Left lung (tissue), 4 donors: ENCODE measurements at regions not wholly inside any gene's neighbourhood (a gene's known extent, or its start where the extent isn't known, plus 50 kb on each side); places are given as distances from the start of the nearest gene placed in this dataset.

Source experiments
- ATAC-seq: fragments of 200-7000 bp; cut with Tn5 transposase; one replicate; pipeline ENCODE4 v1.9.1; 2020; ENCODE audit warnings: moderate library complexity
- DNase-seq, 4 donors: peaks; one replicate each; pipeline ENCODE4 v3.0.0-alpha.2; 2013 to 2020
- H3K27ac ChIP-seq, 2 donors: fragments of 200-600 bp; sonication (generic) in 1 of 2; one replicate each; pipeline versions ENCODE4 v1.5.0 to v1.8.0; 2020 to 2021
- H3K27me3 ChIP-seq, 2 donors: fragments of 200-600 bp; sonication (generic) in 1 of 2; one replicate each; pipeline versions ENCODE4 v1.5.0 to v1.8.0; 2020 to 2021
- H3K36me3 ChIP-seq, 2 donors: fragments of 200-600 bp; sonication (generic) in 1 of 2; one replicate each; pipeline versions ENCODE4 v1.5.0 to v1.8.0; 2020 to 2021
- H3K4me1 ChIP-seq, 2 donors: fragments of 200-600 bp; one replicate each; pipeline ENCODE4 v1.8.0; 2021
- H3K4me3 ChIP-seq, 2 donors: fragments of 200-600 bp; sonication (generic) in 1 of 2; one replicate each; pipeline versions ENCODE4 v1.5.0 to v1.8.0; 2020 to 2021; ENCODE audit warnings: mild to moderate bottlenecking in 1 of 2
- H3K9me3 ChIP-seq, 2 donors: fragments of 200-600 bp; sonication (generic) in 1 of 2; one replicate each; pipeline versions ENCODE4 v1.5.0 to v1.8.0; 2020 to 2021
- CTCF ChIP-seq, 2 donors: fragments of 200-600 bp; sonication (generic) in 1 of 2; IDR thresholded peaks; one replicate each; pipeline versions ENCODE4 v1.5.0 to v1.8.0; 2021; ENCODE audit warnings: antibody characterized with exemption in 2 of 2
- intact Hi-C, 2 donors: fragments of 100-400 bp; cut with DNase I; formaldehyde crosslinking; loops; one replicate each; pipeline versions ENCODE4 v1.11.2 to v1.14.2; 2022
- donor health status: DM: no; HTN: yes; CAD: no.
- donor health status: DM: no; HTN: no; CAD: no.

- intact Hi-C loops = no loop called here
- H3K4me3 ChIP-seq = no peak overlapping the region
- no peaks in the 10 kb centered on the region for H3K9me3 ChIP-seq
- TF ChIP-seq CTCF (IDR thresholded peaks at IDR 0.05) = no peak
- DNase-seq = no peak
- H3K36me3 ChIP-seq = no peaks in the 10 kb centered on the region
- H3K27ac ChIP-seq = peak overlapping the region in 1 of 2 donors; percentile 13
- no peak for ATAC-seq
- no peaks in the 10 kb centered on the region for H3K4me1 ChIP-seq
- no peaks in the 10 kb centered on the region for H3K27me3 ChIP-seq
Observed at GRCh38 chr14:98189944-98190343, 1082.1 kb downstream of the BCL11B start.

- Histone ChIP-seq H3K27me3 (no peaks in the 10 kb centered on the region), H3K4me3 (no peak overlapping the region), H3K4me1 (no peaks in the 10 kb centered on the region), H3K27ac (no peak overlapping the region), H3K9me3 (no peaks in the 10 kb centered on the region), H3K36me3 (no peaks in the 10 kb centered on the region)
- intact Hi-C loops = no loop called here
- no peak for DNase-seq
- ATAC-seq = no peak
- TF ChIP-seq CTCF (IDR thresholded peaks at IDR 0.05) = no peak
Observed at GRCh38 chr14:98192946-98193345, 1079.1 kb downstream of the BCL11B start.

GRCh38 chr14:98194821-98195220, 1077.2 kb downstream of the BCL11B start:
- intact Hi-C loops = no loop called here
- Histone ChIP-seq H3K27ac (no peak overlapping the region), H3K36me3 (no peaks in the 10 kb centered on the region), H3K4me1 (no peaks in the 10 kb centered on the region), H3K27me3 (peaks cover 0 to 5% of the 10 kb centered on the region in 2 donors), H3K9me3 (no peaks in the 10 kb centered on the region), H3K4me3 (no peak overlapping the region)
- ATAC-seq (no peak), DNase-seq (no peak)
- TF ChIP-seq CTCF (IDR thresholded peaks at IDR 0.05) = no peak

- Histone ChIP-seq H3K4me1 (no peaks in the 10 kb centered on the region), H3K36me3 (no peaks in the 10 kb centered on the region), H3K4me3 (no peak overlapping the region), H3K9me3 (no peaks in the 10 kb centered on the region), H3K27ac (no peak overlapping the region), H3K27me3 (peaks cover 0 to 5% of the 10 kb centered on the region in 2 donors)
- TF ChIP-seq CTCF (IDR thresholded peaks at IDR 0.05) = no peak
- ATAC-seq = no peak
- intact Hi-C loops = no loop called here
- no peak for DNase-seq
Observed at GRCh38 chr14:98195256-98195655, 1076.7 kb downstream of the BCL11B start.

- Histone ChIP-seq H3K27me3 (peaks cover 0 to 5% of the 10 kb centered on the region in 2 donors), H3K4me3 (no peak overlapping the region), H3K27ac (no peak overlapping the region), H3K9me3 (no peaks in the 10 kb centered on the region), H3K36me3 (no peaks in the 10 kb centered on the region), H3K4me1 (no peaks in the 10 kb centered on the region)
- intact Hi-C loops = no loop called here
- no peak for DNase-seq
- no peak for TF ChIP-seq CTCF (IDR thresholded peaks at IDR 0.05)
- ATAC-seq = no peak
Observed at GRCh38 chr14:98197933-98198332, 1074.1 kb downstream of the BCL11B start.
